Panc1 (cell line): ENCODE measurements at regions not wholly inside any gene's neighbourhood (a gene's known extent, or its start where the extent isn't known, plus 50 kb on each side); places are given as distances from the start of the nearest gene placed in this dataset.

ENCODE experiments used
- ATAC-seq: fragments of 200-7000 bp; cut with Tn5 transposase; 2 replicates; pipeline ENCODE4 v1.9.1; 2020; ENCODE audit warnings: mild to moderate bottlenecking, moderate library complexity
- BruUV-seq: library from RNA; stranded (reverse); fragments of 400-500 nt; replicated peaks from 2 replicates; lab custom pipeline; 2021; lab: Mats Ljungman, UMichigan
- CTCF ChIA-PET: fragments of 300-600 bp; sonication (Branson Sonifier 250); formaldehyde crosslinking; loops from one replicate; lab custom pipeline; 2022; ENCODE audit warnings: antibody characterized with exemption; lab: Charles Lee
- POLR2A ChIA-PET: fragments of 300-600 bp; sonication (Branson Sonifier 250); formaldehyde crosslinking; loops from one replicate; lab custom pipeline; 2022; ENCODE audit warnings: antibody characterized with exemption; lab: Charles Lee
- DNase-seq: peaks from one replicate; pipeline ENCODE4 v3.0.0-alpha.2; 2010; ENCODE audit warnings: low read depth, low spot score
- H3K27ac ChIP-seq: 2 replicates; pipeline ENCODE4 v1.5.1; 2011; ENCODE audit warnings: mild to moderate bottlenecking, low read length, inconsistent platforms
- H3K27me3 ChIP-seq: fragments of 200-500 bp; sonication (Bioruptor generic); 2 replicates; pipeline ENCODE4 v1.6.0; 2014; ENCODE audit warnings: low read length, inconsistent platforms; ENCODE audit not compliant: control insufficient read depth, insufficient read depth
- H3K36me3 ChIP-seq: fragments of 200-500 bp; sonication (Bioruptor generic); 2 replicates; pipeline ENCODE4 v1.5.1; 2014; ENCODE audit warnings: inconsistent platforms, mild to moderate bottlenecking, low read length, moderate library complexity; ENCODE audit not compliant: control insufficient read depth, insufficient read depth
- H3K4me1 ChIP-seq: 2 replicates; pipeline ENCODE4 v1.5.1; 2011; ENCODE audit warnings: inconsistent platforms, mild to moderate bottlenecking, low read length, moderate library complexity; ENCODE audit not compliant: control insufficient read depth, insufficient read depth
- H3K4me3 ChIP-seq, 2 experiments: 2 replicates each; pipeline ENCODE4 v1.5.1; 2011 to 2012; ENCODE audit warnings: low read depth in 2 of 2, low read length in 2 of 2, mild to moderate bottlenecking in 2 of 2, inconsistent platforms in 1 of 2, moderate library complexity in 1 of 2
- H3K9me3 ChIP-seq: fragments of 200-500 bp; sonication (Bioruptor generic); 2 replicates; pipeline ENCODE4 v1.5.1; 2014; ENCODE audit warnings: low read depth, mild to moderate bottlenecking, inconsistent platforms, low read length, moderate library complexity; ENCODE audit not compliant: control insufficient read depth, insufficient read depth
- CTCF ChIP-seq: fragments of 450-650 bp; IDR thresholded peaks from 2 replicates; pipeline ENCODE4 v1.5.1; 2017; ENCODE audit warnings: mild to moderate bottlenecking
- POLR2AphosphoS5 ChIP-seq: IDR thresholded peaks from 2 replicates; pipeline ENCODE4 v1.6.1; 2012; ENCODE audit warnings: mild to moderate bottlenecking, low read depth, low read length, moderate library complexity
- REST ChIP-seq, 2 experiments: IDR thresholded peaks; 2 replicates each; pipeline ENCODE4 v1.6.1; 2011 to 2012; ENCODE audit warnings: low read depth in 2 of 2, control low read depth in 1 of 2, low read length in 1 of 2, mild to moderate bottlenecking in 1 of 2, moderate library complexity in 1 of 2; ENCODE audit not compliant: insufficient read depth in 1 of 2
- SIN3A ChIP-seq: IDR thresholded peaks from 2 replicates; pipeline ENCODE4 v1.6.1; 2012; ENCODE audit warnings: low read depth, mild to moderate bottlenecking, low read length, moderate library complexity, borderline replicate concordance; ENCODE audit not compliant: insufficient read depth
- TCF7L2 ChIP-seq: IDR thresholded peaks from 2 replicates; pipeline ENCODE4 v1.6.1; 2011; ENCODE audit warnings: mild to moderate bottlenecking, low read depth, low read length, inconsistent platforms
- in situ Hi-C: cut with HindIII; loops from 2 replicates; pipeline ENCODE4 v1.10.0; 2016; ENCODE audit warnings: low sequenced_read_pairs, low pct_unique_long_range_greater_than_20kb
- intact Hi-C: fragments of 100-400 bp; cut with micrococcal nuclease; formaldehyde crosslinking; loops from one replicate; pipeline ENCODE4 v1.10.0; 2022; ENCODE audit not compliant: unreplicated experiment

DNA sequence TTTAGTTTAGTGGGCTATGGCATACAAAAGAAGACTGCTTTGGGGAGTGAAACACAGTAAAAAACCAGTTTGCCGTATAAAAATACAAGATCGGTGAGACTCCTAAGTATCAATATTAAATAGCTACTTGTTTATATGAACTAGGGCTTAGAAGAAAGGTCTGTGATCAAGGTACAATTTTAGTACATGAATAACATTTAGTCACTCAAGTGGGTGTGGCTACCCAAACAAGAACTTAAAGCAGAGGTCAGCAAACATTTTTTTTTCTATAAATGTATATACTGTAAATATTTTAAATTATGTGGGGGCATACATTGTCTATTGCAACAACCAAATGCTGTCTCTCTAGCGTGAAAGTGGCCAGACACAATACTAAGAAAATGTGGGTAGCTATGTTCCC lies 1452.5 kb upstream of the NUDT12 start:
- POLR2A ChIA-PET = no interaction called here
- no peak for DNase-seq
- no TSS peak for BruUV-seq
- Histone ChIP-seq H3K4me3 (no peak overlapping the region), H3K4me1 (no peaks in the 10 kb centered on the region), H3K9me3 (no peaks in the 10 kb centered on the region), H3K36me3 (no peaks in the 10 kb centered on the region), H3K27me3 (no peaks in the 10 kb centered on the region), H3K27ac (no peak overlapping the region)
- no peak for TF ChIP-seq SIN3A
- in situ Hi-C loops (no loop called here), intact Hi-C loops (no loop called here)
- CTCF ChIA-PET = no interaction called here
- no peak for ATAC-seq

DNA sequence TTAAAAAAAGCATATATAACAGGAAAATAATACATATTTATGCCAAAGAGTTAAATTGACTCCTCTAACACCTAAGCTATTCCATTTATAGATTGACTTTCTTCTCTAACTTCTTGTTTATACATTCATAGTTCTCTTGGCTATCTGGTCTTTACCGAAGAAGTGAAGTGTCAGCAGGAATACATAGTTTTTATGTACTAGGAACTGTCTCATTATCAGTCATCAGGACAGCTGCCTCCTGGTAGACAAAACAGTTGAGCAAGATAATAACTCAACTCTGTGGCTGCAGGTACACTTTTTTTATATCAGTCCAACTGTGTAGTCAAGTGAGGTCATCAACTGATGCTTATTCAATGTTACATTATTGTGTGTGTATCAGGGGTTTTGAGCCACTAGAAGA lies 1436.0 kb upstream of the NUDT12 start:
- no peak for ATAC-seq
- in situ Hi-C loops = no loop called here
- POLR2A ChIA-PET = no interaction called here

DNA sequence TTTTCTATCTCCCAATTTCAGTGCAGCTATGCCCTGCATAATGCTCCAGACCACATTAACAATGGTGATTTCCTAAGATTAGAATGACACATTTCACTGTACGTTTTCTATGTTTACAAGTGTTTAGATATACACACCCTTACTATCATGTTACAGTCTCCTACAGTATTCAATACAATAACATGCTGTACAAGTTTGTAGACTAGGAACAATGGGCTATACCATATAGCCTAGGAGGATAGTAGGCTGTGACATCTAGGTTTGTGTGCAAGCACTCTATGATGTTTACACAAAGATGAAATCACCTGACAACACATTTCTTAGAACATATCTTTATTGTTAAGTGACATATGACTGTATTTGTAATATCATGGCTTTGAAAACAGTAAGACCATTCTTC lies 1435.6 kb upstream of the NUDT12 start:
- POLR2A ChIA-PET = no interaction called here
- no peak overlapping the region for H3K27ac ChIP-seq
- H3K36me3 ChIP-seq = no peaks in the 10 kb centered on the region
- DNase-seq = no peak
- H3K27me3 ChIP-seq = no peaks in the 10 kb centered on the region
- H3K4me1 ChIP-seq = no peaks in the 10 kb centered on the region
- intact Hi-C loops = no loop called here
- no peak for TF ChIP-seq SIN3A
- TF ChIP-seq CTCF = no peak
- no peak for TF ChIP-seq REST (IDR thresholded peaks at IDR 0.05; ENCODE audit: insufficient read depth in 1 of 2, low read depth in 2 of 2, low read length in 1 of 2)
- TF ChIP-seq POLR2AphosphoS5 = no peak
- no peak for TF ChIP-seq TCF7L2
- no peaks in the 10 kb centered on the region for H3K9me3 ChIP-seq
- no peak overlapping the region for H3K4me3 ChIP-seq
- no peak for ATAC-seq
- in situ Hi-C loops = no loop called here
- BruUV-seq = no TSS peak
- CTCF ChIA-PET = no interaction called here

More for the DNA sequence above, 1436.0 kb upstream of the NUDT12 start:
- no peak for TF ChIP-seq TCF7L2
- Histone ChIP-seq H3K36me3 (no peaks in the 10 kb centered on the region), H3K4me3 (no peak overlapping the region), H3K27ac (no peak overlapping the region), H3K27me3 (no peaks in the 10 kb centered on the region), H3K9me3 (no peaks in the 10 kb centered on the region), H3K4me1 (no peaks in the 10 kb centered on the region)
- no TSS peak for BruUV-seq
- intact Hi-C loops = no loop called here
- DNase-seq = no peak
- CTCF ChIA-PET = no interaction called here
